ENCODE measurements at regions not wholly inside any gene's neighbourhood (a gene's known extent, or its start where the extent isn't known, plus 50 kb on each side); places are given as distances from the start of the nearest gene placed in this dataset.

GRCh38 chr2:58928973-58929372, 687.8 kb upstream of the FANCL start:
- no peak overlapping the region for H3K27ac Mint-ChIP-seq
- no peaks in the 10 kb centered on the region for H3K27me3 ChIP-seq (ENCODE audit: control insufficient read depth in 1 of 2, insufficient read depth in 2 of 2, low read length in 2 of 2)
- CTCF ChIA-PET = no interaction called here
- H3K36me3 Mint-ChIP-seq (ENCODE audit: low read depth) = no peaks in the 10 kb centered on the region
- no peaks in the 10 kb centered on the region for H3K4me1 Mint-ChIP-seq (ENCODE audit: low read depth)
- no peak overlapping the region for H3K27ac ChIP-seq (ENCODE audit: low read depth in 1 of 2, low read length in 2 of 2)
- intact Hi-C loops (cut with DNase I, micrococcal nuclease) = no loop called here
- ATAC-seq (ENCODE audit: poor library complexity) (no peak), DNase-seq (no peak)
- no peak overlapping the region for H3K4me3 Mint-ChIP-seq
- no peaks in the 10 kb centered on the region for H3K9me3 ChIP-seq (ENCODE audit: control insufficient read depth in 1 of 2, insufficient read depth in 1 of 2, low read length in 2 of 2)
- no peak for TF ChIP-seq CTCF (IDR thresholded peaks at IDR 0.05)
- H3K27me3 Mint-ChIP-seq = no peaks in the 10 kb centered on the region
- H3K9me3 Mint-ChIP-seq = no peaks in the 10 kb centered on the region
- POLR2A ChIA-PET = no interaction called here
- no peak overlapping the region for H3K4me3 ChIP-seq (ENCODE audit: low read length)
- H3K36me3 ChIP-seq (ENCODE audit: insufficient read depth, low read length) = no peaks in the 10 kb centered on the region
- H3K4me1 ChIP-seq (ENCODE audit: insufficient read depth, low read length) = no peaks in the 10 kb centered on the region

GRCh38 chr2:58928391-58928790, 687.3 kb upstream of the FANCL start:
- intact Hi-C loops (cut with DNase I, micrococcal nuclease) = no loop called here
- DNase-seq (no peak), ATAC-seq (ENCODE audit: poor library complexity) (no peak)
- Histone ChIP-seq H3K27ac (ENCODE audit: low read depth in 1 of 2, low read length in 2 of 2) (no peak overlapping the region), H3K4me3 (ENCODE audit: low read length) (no peak overlapping the region), H3K36me3 (ENCODE audit: insufficient read depth, low read length) (no peaks in the 10 kb centered on the region), H3K9me3 (ENCODE audit: control insufficient read depth in 1 of 2, insufficient read depth in 1 of 2, low read length in 2 of 2) (no peaks in the 10 kb centered on the region), H3K27me3 (ENCODE audit: control insufficient read depth in 1 of 2, insufficient read depth in 2 of 2, low read length in 2 of 2) (no peaks in the 10 kb centered on the region), H3K4me1 (ENCODE audit: insufficient read depth, low read length) (no peaks in the 10 kb centered on the region)
- TF ChIP-seq CTCF (IDR thresholded peaks at IDR 0.05) = no peak
- no peaks in the 10 kb centered on the region for H3K27me3 Mint-ChIP-seq
- H3K27ac Mint-ChIP-seq = no peak overlapping the region
- ChIA-PET POLR2A (interaction anchor here (0.7 kb wide), 1 partner anchor 25 kb away, joined by 3 read pairs; no protein-coding TSS in a partner anchor), CTCF (no interaction called here)
- H3K9me3 Mint-ChIP-seq = no peaks in the 10 kb centered on the region
- H3K4me3 Mint-ChIP-seq = no peak overlapping the region
- no peaks in the 10 kb centered on the region for H3K36me3 Mint-ChIP-seq (ENCODE audit: low read depth)
- no peaks in the 10 kb centered on the region for H3K4me1 Mint-ChIP-seq (ENCODE audit: low read depth)

- CTCF ChIA-PET = no interaction called here
- ATAC-seq (ENCODE audit: poor library complexity) (no peak), DNase-seq (no peak)
- Mint-ChIP-seq H3K9me3 (no peaks in the 10 kb centered on the region), H3K27me3 (no peaks in the 10 kb centered on the region), H3K36me3 (ENCODE audit: low read depth) (no peaks in the 10 kb centered on the region), H3K27ac (no peak overlapping the region), H3K4me1 (ENCODE audit: low read depth) (no peaks in the 10 kb centered on the region), H3K4me3 (no peak overlapping the region)
- no peaks in the 10 kb centered on the region for H3K9me3 ChIP-seq (ENCODE audit: control insufficient read depth in 1 of 2, insufficient read depth in 1 of 2, low read length in 2 of 2)
- no peak overlapping the region for H3K4me3 ChIP-seq (ENCODE audit: low read length)
- no peaks in the 10 kb centered on the region for H3K27me3 ChIP-seq (ENCODE audit: control insufficient read depth in 1 of 2, insufficient read depth in 2 of 2, low read length in 2 of 2)
- no peaks in the 10 kb centered on the region for H3K4me1 ChIP-seq (ENCODE audit: insufficient read depth, low read length)
- no peak overlapping the region for H3K27ac ChIP-seq (ENCODE audit: low read depth in 1 of 2, low read length in 2 of 2)
- TF ChIP-seq CTCF (IDR thresholded peaks at IDR 0.05) = no peak
- no peaks in the 10 kb centered on the region for H3K36me3 ChIP-seq (ENCODE audit: insufficient read depth, low read length)
- intact Hi-C loops (cut with DNase I, micrococcal nuclease) = no loop called here
- POLR2A ChIA-PET = no interaction called here
Observed at GRCh38 chr2:58926112-58926511, 685.0 kb upstream of the FANCL start.

Data from CD4-positive, alpha-beta T cell (primary cell).